ENCODE measurements at regions not wholly inside any gene's neighbourhood (a gene's known extent, or its start where the extent isn't known, plus 50 kb on each side); places are given as distances from the start of the nearest gene placed in this dataset.

GRCh38 chr6:127030111-127030510 is 88.4 kb upstream of the RSPO3 start:
- TF ChIP-seq EZH2phosphoT487 (IDR thresholded peaks at IDR 0.05) (no peak), CTCF (IDR thresholded peaks at IDR 0.05) (no peak), EZH2 (IDR thresholded peaks at IDR 0.05) (no peak)

All from neural progenitor cell (in vitro differentiated cells).